Esophagus muscularis mucosa (tissue), 4 donors: ENCODE measurements at regions not wholly inside any gene's neighbourhood (a gene's known extent, or its start where the extent isn't known, plus 50 kb on each side); places are given as distances from the start of the nearest gene placed in this dataset.

Source experiments
- DNase-seq: peaks from one replicate; pipeline ENCODE4 v3.0.0-alpha.2; 2017; ENCODE audit errors: extremely low spot score
- H3K27ac ChIP-seq, 4 donors: fragments of 200-600 bp; sonication (generic); replicated peaks in 1 of 4; 1 replicate in 3 of 4; 2 replicates in 1 of 4; pipeline ENCODE4 v1.5.1; 2016 to 2019; ENCODE audit warnings: mild to moderate bottlenecking in 1 of 4
- H3K27me3 ChIP-seq, 4 donors: fragments of 200-600 bp; sonication (generic); one replicate each; pipeline versions ENCODE4 v1.5.1 to v1.6.0; 2016 to 2019
- H3K36me3 ChIP-seq, 4 donors: fragments of 200-600 bp; sonication (generic); one replicate each; pipeline ENCODE4 v1.5.1; 2016 to 2019
- H3K4me1 ChIP-seq, 4 donors: fragments of 200-600 bp; sonication (generic); one replicate each; pipeline ENCODE4 v1.5.1; 2016 to 2019
- H3K4me3 ChIP-seq, 4 donors: fragments of 200-600 bp; sonication (generic); 1 replicate in 2 of 4; 2 replicates in 2 of 4; pipeline ENCODE4 v1.5.1; 2016 to 2019; ENCODE audit warnings: mild to moderate bottlenecking in 4 of 4, moderate library complexity in 1 of 4
- H3K9me3 ChIP-seq, 4 donors: fragments of 200-600 bp; sonication (generic); 1 replicate in 3 of 4; 2 replicates in 1 of 4; pipeline ENCODE4 v1.5.1; 2016 to 2019
- CTCF ChIP-seq, 3 experiments: fragments of 200-600 bp in 2 of 3; fragments of 450-650 bp in 1 of 3; sonication (generic) in 2 of 3; IDR thresholded peaks; one replicate each; pipeline ENCODE4 v1.5.1; 2017 to 2019; ENCODE audit warnings: antibody characterized with exemption in 3 of 3, mild to moderate bottlenecking in 2 of 3, moderate library complexity in 1 of 3
- EP300 ChIP-seq: sonication (generic); formaldehyde crosslinking; IDR thresholded peaks from one replicate; pipeline ENCODE4 v1.6.1; 2017; ENCODE audit warnings: antibody characterized with exemption
- POLR2A ChIP-seq: fragments of 450-650 bp; IDR thresholded peaks from one replicate; pipeline ENCODE4 v1.6.1; 2017; ENCODE audit warnings: antibody characterized with exemption, moderate library complexity, mild to moderate bottlenecking, low read depth
- POLR2AphosphoS5 ChIP-seq, 2 donors: sonication (generic); formaldehyde crosslinking; IDR thresholded peaks; one replicate each; pipeline ENCODE4 v1.6.1; 2017; ENCODE audit warnings: antibody characterized with exemption in 2 of 2
- WGBS: methylation state at CpG from one replicate; pipeline ENCODE4 v1.1.5; 2018; 5-methylcytosine and 5-hydroxymethylcytosine counted together
- intact Hi-C: fragments of 100-400 bp; cut with DNase I; formaldehyde crosslinking; loops from one replicate; pipeline ENCODE4 v1.15.1; 2023

DNA sequence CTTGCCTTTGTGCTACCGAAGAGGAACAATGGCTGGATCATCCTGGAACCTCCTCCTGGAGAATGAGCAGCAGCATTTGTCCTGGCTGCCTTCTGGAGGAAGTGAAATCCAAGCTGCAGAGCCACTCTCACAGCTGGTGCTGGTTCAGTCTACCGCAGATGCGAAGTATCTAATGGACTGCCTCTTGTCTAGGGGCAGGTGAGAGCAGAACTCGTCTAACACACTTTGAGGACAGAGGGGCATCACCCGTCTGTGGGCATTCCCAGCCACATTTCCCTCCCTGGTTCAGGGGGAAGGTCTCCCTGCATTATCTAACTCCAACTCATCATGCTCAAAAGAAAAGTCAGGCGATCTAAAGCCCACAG lies 338.2 kb upstream of the GATB start:
- no peaks in the 10 kb centered on the region for H3K36me3 ChIP-seq
- H3K27ac ChIP-seq = no peak overlapping the region
- no peak for DNase-seq
- TF ChIP-seq CTCF (IDR thresholded peaks at IDR 0.05) (no peak), POLR2A (no peak), EP300 (no peak), POLR2AphosphoS5 (IDR thresholded peaks at IDR 0.05) (no peak)
- H3K4me3 ChIP-seq = no peak overlapping the region
- H3K4me1 ChIP-seq = peaks cover 4 to 23% (median 20%) of the 10 kb centered on the region in 4 donors
- H3K9me3 ChIP-seq = no peaks in the 10 kb centered on the region
- intact Hi-C loops = no loop called here
- H3K27me3 ChIP-seq = no peaks in the 10 kb centered on the region
- WGBS = 95% methylated on average over 4 of the region's 6 CpGs

- Histone ChIP-seq H3K9me3 (no peaks in the 10 kb centered on the region), H3K27ac (no peak overlapping the region), H3K4me1 (peaks cover 3 to 23% (median 20%) of the 10 kb centered on the region in 4 donors), H3K27me3 (no peaks in the 10 kb centered on the region), H3K4me3 (no peak overlapping the region), H3K36me3 (no peaks in the 10 kb centered on the region)
- intact Hi-C loops = no loop called here
- TF ChIP-seq CTCF (IDR thresholded peaks at IDR 0.05) (no peak), POLR2AphosphoS5 (IDR thresholded peaks at IDR 0.05) (no peak), POLR2A (no peak), EP300 (no peak)
- 95% methylated on average over 8 of the region's 8 CpGs for WGBS
- DNase-seq = no peak
These were observed 337.7 kb upstream of the GATB start for GRCh38 chr4:152098365-152099060.

- no peak for DNase-seq
- Histone ChIP-seq H3K36me3 (no peaks in the 10 kb centered on the region), H3K4me1 (peaks cover 0 to 18% (median 14%) of the 10 kb centered on the region in 4 donors), H3K9me3 (no peaks in the 10 kb centered on the region), H3K27ac (no peak overlapping the region), H3K27me3 (no peaks in the 10 kb centered on the region), H3K4me3 (no peak overlapping the region)
- 97% methylated on average over 3 of the region's 3 CpGs for WGBS
- intact Hi-C loops = no loop called here
- no peak for TF ChIP-seq CTCF (IDR thresholded peaks at IDR 0.05)
- no peak for TF ChIP-seq POLR2AphosphoS5 (IDR thresholded peaks at IDR 0.05)
These were observed 336.6 kb upstream of the GATB start for GRCh38 chr4:152097371-152097770.

DNA sequence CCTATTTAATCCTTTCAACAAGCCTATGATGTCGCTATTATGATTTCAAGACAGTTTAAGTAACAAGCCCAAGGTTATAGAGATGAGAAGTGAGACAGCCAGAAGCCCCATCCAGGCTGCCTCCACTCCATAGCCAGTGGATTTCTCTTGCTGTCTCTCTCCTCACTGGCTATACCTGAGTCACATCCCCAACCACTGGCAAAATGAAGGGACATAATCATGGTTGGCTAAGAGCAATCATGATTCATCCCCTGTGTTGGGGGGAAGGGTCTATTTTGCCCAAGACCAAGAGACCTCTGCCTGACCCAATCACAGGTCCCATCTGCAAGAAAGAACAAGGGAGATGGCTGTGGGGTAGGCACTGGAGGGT lies 334.9 kb upstream of the GATB start:
- Histone ChIP-seq H3K27ac (no peak overlapping the region), H3K4me1 (peaks cover 0 to 6% (median 0%) of the 10 kb centered on the region in 4 donors), H3K4me3 (no peak overlapping the region), H3K36me3 (no peaks in the 10 kb centered on the region), H3K27me3 (no peaks in the 10 kb centered on the region), H3K9me3 (no peaks in the 10 kb centered on the region)
- no peak for DNase-seq
- WGBS = 88% methylated on average over 1 of the region's 1 CpG
- intact Hi-C loops = no loop called here
- no peak for TF ChIP-seq POLR2A
- TF ChIP-seq CTCF (IDR thresholded peaks at IDR 0.05) = no peak
- no peak for TF ChIP-seq POLR2AphosphoS5 (IDR thresholded peaks at IDR 0.05)
- TF ChIP-seq EP300 = no peak
